SHP77 (cell line): ENCODE measurements at regions not wholly inside any gene's neighbourhood (a gene's known extent, or its start where the extent isn't known, plus 50 kb on each side); places are given as distances from the start of the nearest gene placed in this dataset.
"Not testable (repeated sequence)": the region's sequence is repeated elsewhere in the genome, so short reads cannot be mapped to it uniquely, and the experiment has no call there.

ENCODE experiments used
- DNase-seq, 2 experiments: peaks; one replicate each; lab custom pipeline; 2025; lab: John Stamatoyannopoulos, UW

- DNase-seq = not testable (repeated sequence)
Measured at GRCh38 chr15:30842798-30843472, 60.8 kb upstream of the FAN1 start.

- DNase-seq = not testable (repeated sequence)
Measured at GRCh38 chr15:30845536-30845935, 58.2 kb upstream of the FAN1 start.
